Immature natural killer cell (primary cell): ENCODE measurements at regions not wholly inside any gene's neighbourhood (a gene's known extent, or its start where the extent isn't known, plus 50 kb on each side); places are given as distances from the start of the nearest gene placed in this dataset.
"Not testable (repeated sequence)": the region's sequence is repeated elsewhere in the genome, so short reads cannot be mapped to it uniquely, and the experiment has no call there.

ENCODE experiments used
- DNase-seq, 3 donors: peaks; one replicate each; pipeline ENCODE4 v3.0.0; 2022; ENCODE audit warnings: mixed read lengths in 1 of 3
- H3K27ac Mint-ChIP-seq, 6 donors: one replicate each; pipeline ENCODE4 v1.8.0; 2020; ENCODE audit warnings: mixed read lengths in 6 of 6, mild to moderate bottlenecking in 5 of 6, inconsistent platforms in 4 of 6, moderate library complexity in 3 of 6
- H3K27me3 Mint-ChIP-seq, 3 donors: one replicate each; pipeline ENCODE4 v1.8.0; 2020 to 2021; ENCODE audit warnings: low read depth in 3 of 3, mild to moderate bottlenecking in 3 of 3, mixed read lengths in 3 of 3, moderate library complexity in 3 of 3, inconsistent platforms in 1 of 3
- H3K36me3 Mint-ChIP-seq, 3 donors: one replicate each; pipeline ENCODE4 v1.8.0; 2020; ENCODE audit warnings: mixed read lengths in 3 of 3, inconsistent platforms in 2 of 3, mild to moderate bottlenecking in 2 of 3
- H3K4me1 Mint-ChIP-seq, 2 donors: one replicate each; pipeline ENCODE4 v1.8.0; 2020; ENCODE audit warnings: inconsistent platforms in 2 of 2, mild to moderate bottlenecking in 2 of 2, mixed read lengths in 2 of 2, moderate library complexity in 1 of 2
- H3K4me3 Mint-ChIP-seq, 5 donors: one replicate each; pipeline ENCODE4 v1.8.0; 2020; ENCODE audit warnings: mild to moderate bottlenecking in 5 of 5, mixed read lengths in 5 of 5, inconsistent platforms in 3 of 5, moderate library complexity in 3 of 5
- H3K9me3 Mint-ChIP-seq, 6 donors: one replicate each; pipeline ENCODE4 v1.8.0; 2020; ENCODE audit warnings: mild to moderate bottlenecking in 6 of 6, mixed read lengths in 6 of 6, inconsistent platforms in 4 of 6, moderate library complexity in 3 of 6

DNA sequence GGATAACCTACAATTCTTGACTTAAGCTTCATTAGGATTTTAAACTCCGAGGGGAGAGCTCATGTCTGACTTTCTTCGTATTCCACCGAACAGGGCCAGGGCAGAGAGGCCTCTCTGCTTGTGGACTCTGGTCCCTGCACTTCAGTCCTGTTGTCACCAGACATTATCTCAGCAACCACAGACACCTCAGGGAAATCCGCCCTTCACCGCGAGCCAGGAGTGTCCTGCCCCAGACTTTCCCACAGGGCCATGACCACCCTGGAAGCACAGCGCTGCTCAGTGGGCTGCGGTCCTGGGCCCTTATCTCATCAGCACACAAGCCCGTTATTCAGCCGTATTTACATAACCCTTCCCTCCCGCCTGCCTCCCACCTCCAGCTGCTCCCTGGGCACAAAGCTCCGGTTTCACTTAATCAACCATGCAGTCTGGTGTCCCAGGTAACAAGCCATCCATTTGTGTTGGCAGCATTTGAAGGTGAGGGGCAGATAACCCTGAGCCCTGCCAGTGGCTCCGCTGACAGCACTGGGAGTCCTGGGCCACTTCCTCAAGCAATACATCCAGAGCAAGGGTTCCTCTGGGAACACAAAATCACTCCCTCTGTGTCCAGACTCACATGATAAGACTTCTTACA lies 122.8 kb upstream of the RAB4A start:
- peaks cover 0 to 5% of the 10 kb centered on the region in 2 donors for H3K4me1 Mint-ChIP-seq
- H3K27ac Mint-ChIP-seq = no peak overlapping the region
- H3K27me3 Mint-ChIP-seq = peaks cover 14 to 17% (median 16%) of the 10 kb centered on the region in 3 donors

DNA sequence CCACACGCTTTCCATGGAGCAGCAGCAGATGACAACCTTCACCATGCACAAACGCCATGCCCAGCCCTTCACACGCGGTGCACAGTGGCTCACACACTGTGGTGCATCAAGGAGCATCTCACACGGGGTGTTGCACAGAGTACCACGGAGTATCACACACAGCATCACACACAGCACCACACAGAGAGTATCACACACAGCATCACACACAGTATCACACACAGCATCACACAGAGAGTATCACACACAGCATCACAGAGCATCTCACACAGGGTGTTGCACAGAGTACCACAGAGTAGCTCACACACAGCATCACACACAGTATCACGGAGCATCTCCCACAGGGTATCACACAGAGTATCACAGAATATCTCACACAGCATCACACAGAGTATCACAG lies 122.2 kb upstream of the RAB4A start:
- no peaks in the 10 kb centered on the region for H3K36me3 Mint-ChIP-seq
- H3K4me3 Mint-ChIP-seq = no peak overlapping the region
- H3K4me1 Mint-ChIP-seq = peaks cover 0 to 5% of the 10 kb centered on the region in 2 donors
- H3K9me3 Mint-ChIP-seq = no peaks in the 10 kb centered on the region
- no peak overlapping the region for H3K27ac Mint-ChIP-seq
- peaks cover 14 to 18% (median 17%) of the 10 kb centered on the region in 3 donors for H3K27me3 Mint-ChIP-seq
- DNase-seq = no peak

More for the DNA sequence above, 122.8 kb upstream of the RAB4A start:
- DNase-seq = peak; percentile 22 to 28 (median 23)
- H3K9me3 Mint-ChIP-seq = peaks cover 0 to 2% (median 0%) of the 10 kb centered on the region in 6 donors
- no peaks in the 10 kb centered on the region for H3K36me3 Mint-ChIP-seq
- H3K4me3 Mint-ChIP-seq = peak overlapping the region in 3 of 5 donors; percentile 14 to 31 (median 22)

DNA sequence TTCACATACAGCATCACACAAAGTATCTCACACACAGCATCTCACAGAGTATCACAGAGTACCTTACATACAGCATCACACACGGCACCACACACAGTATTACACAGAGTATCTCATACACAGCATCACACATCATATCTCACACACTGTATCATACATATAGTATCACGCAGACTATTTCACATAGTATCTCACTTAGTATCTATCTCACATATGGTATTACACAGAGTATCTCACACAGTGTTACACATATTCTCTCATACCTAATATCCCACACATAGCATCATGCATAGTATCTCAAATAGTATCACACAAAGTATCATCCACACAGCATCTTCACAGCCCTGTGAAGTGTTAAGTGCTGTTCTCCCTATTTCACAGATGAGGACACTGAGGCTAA lies 121.5 kb upstream of the RAB4A start:
- Mint-ChIP-seq H3K27me3 (peaks cover 14 to 18% (median 17%) of the 10 kb centered on the region in 3 donors), H3K36me3 (no peaks in the 10 kb centered on the region), H3K9me3 (no peaks in the 10 kb centered on the region), H3K4me1 (peaks cover 0 to 5% of the 10 kb centered on the region in 2 donors), H3K27ac (no peak overlapping the region), H3K4me3 (no peak overlapping the region)
- DNase-seq = no peak

DNA sequence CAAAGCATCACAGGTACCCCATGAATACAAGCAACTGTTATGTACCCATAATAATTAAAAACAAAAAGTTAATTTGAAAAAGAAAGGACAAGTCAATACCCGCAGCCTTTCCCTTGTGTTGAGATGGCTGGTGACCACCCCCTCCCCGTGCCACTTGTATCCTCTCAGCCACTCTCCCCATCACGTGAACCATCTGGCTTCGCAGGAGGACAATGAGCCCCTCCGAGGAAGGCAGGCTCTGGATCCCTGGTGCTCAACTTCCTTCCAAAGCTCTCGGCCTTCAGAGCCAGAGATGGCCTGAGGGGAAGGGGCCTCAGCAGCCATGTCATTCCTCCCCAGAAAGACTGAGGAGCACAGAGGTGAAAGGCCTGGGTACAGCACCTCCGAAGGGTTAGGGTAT lies 120.4 kb upstream of the RAB4A start:
- Mint-ChIP-seq H3K27me3 (peaks cover 11 to 16% (median 15%) of the 10 kb centered on the region in 3 donors), H3K4me3 (no peak overlapping the region), H3K4me1 (peaks cover 4 to 8% of the 10 kb centered on the region in 2 donors), H3K9me3 (no peaks in the 10 kb centered on the region), H3K36me3 (no peaks in the 10 kb centered on the region), H3K27ac (no peak overlapping the region)
- DNase-seq = no peak

DNA sequence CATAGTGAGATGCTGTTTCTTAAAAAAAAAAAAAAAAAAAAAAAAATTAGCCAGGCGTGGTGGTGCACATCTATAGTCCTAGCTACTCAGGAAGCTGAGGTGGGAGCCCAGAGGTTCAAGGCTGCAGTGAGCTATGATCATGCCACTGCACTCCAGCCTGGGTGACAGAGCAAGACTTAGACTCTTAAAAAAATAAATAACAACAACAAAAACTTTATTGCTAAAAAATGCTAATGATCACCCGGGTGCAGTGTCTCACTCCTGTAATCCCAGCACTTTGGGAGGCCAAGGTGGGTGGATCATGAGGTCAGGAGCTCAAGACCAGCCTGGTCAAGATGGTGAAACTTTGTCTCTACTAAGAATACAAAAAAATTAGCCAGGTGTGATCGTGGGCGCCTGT lies 119.5 kb upstream of the RAB4A start:
- H3K27ac Mint-ChIP-seq, H3K9me3 Mint-ChIP-seq, DNase-seq, H3K4me3 Mint-ChIP-seq, H3K36me3 Mint-ChIP-seq: not testable (repeated sequence)
- Mint-ChIP-seq H3K4me1 (peaks cover 6 to 11% of the 10 kb centered on the region in 2 donors), H3K27me3 (peaks cover 8 to 15% (median 14%) of the 10 kb centered on the region in 3 donors)

DNA sequence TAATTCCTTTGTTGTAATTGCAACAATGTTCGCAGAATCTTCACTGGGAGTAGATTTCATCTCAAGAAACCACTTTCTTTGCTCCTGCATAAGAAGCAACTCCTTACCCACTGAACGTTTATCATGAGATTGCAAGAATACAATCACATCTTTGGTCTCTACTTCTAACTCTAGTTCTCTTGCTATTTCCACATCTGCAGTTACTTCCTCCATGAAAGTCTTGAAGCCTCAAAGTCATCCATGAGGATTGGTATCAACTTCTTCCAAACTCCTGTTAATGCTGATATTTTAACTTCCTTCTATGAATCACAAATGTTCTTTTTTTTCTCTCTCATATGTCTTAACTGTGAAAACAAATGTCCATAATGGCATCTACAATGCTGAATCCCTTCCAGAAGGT lies 118.6 kb upstream of the RAB4A start:
- no peak overlapping the region for H3K4me3 Mint-ChIP-seq
- H3K27me3 Mint-ChIP-seq = peaks cover 5 to 13% (median 10%) of the 10 kb centered on the region in 3 donors
- H3K36me3 Mint-ChIP-seq = no peaks in the 10 kb centered on the region
- no peak overlapping the region for H3K27ac Mint-ChIP-seq
- H3K9me3 Mint-ChIP-seq = no peaks in the 10 kb centered on the region
- no peak for DNase-seq
- peaks cover 6 to 8% of the 10 kb centered on the region in 2 donors for H3K4me1 Mint-ChIP-seq

DNA sequence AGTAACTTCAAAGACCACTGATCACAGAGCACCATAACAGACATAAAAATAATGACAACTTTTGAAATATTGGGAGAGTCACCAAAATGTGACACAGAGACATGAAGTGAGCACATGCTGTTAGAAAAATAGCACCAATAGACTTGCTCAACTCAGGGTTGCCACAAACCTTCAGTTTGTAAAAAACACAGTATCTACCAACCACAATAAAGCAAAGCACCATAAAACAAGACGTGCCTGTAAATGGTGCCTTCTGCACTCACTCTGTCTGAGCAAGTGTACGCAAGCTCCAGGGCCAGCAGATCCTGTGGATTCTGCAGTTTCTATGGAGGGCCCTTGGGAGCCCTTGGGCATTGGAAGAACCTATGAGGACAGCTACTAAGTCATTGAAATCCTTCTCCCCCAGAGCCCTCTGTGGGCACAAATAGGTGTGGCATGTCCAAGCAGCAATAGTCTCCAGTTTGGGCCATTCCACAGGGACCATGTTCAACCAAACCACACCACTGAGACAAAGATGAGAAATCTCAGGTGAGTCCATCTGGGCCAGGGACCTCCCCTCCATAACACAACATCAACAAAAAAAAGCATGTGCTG lies 116.9 kb upstream of the RAB4A start:
- peaks cover 6% of the 10 kb centered on the region in 2 donors for H3K4me1 Mint-ChIP-seq
- H3K36me3 Mint-ChIP-seq = no peaks in the 10 kb centered on the region
- DNase-seq = no peak
- no peaks in the 10 kb centered on the region for H3K9me3 Mint-ChIP-seq
- H3K4me3 Mint-ChIP-seq = no peak overlapping the region
- peaks cover 5 to 8% (median 7%) of the 10 kb centered on the region in 3 donors for H3K27me3 Mint-ChIP-seq
- no peak overlapping the region for H3K27ac Mint-ChIP-seq

DNA sequence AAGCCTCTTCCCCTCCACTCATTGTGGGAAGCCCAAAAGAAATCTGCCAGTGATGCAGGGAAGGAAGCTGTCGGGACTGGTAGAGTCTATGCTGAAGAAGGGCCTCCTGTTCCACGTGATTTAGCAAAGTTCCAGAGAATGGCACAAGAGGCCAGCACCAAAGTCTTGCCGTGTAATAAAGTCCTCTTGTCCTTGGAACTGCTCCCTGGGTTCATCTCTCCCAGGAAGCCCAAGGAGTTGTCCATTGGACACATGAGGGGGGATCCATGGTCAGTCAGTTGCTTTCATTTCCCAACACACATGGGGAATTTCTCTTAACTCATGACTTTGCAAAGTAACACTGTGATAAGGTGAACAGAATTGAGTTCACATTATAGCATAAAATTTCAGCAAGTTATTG lies 116.1 kb upstream of the RAB4A start:
- peaks cover 5 to 8% (median 7%) of the 10 kb centered on the region in 3 donors for H3K27me3 Mint-ChIP-seq
- H3K9me3 Mint-ChIP-seq = no peaks in the 10 kb centered on the region
- H3K36me3 Mint-ChIP-seq = no peaks in the 10 kb centered on the region
- H3K4me1 Mint-ChIP-seq = peaks cover 6% of the 10 kb centered on the region in 2 donors
- H3K27ac Mint-ChIP-seq = no peak overlapping the region
- H3K4me3 Mint-ChIP-seq = no peak overlapping the region
- no peak for DNase-seq

DNA sequence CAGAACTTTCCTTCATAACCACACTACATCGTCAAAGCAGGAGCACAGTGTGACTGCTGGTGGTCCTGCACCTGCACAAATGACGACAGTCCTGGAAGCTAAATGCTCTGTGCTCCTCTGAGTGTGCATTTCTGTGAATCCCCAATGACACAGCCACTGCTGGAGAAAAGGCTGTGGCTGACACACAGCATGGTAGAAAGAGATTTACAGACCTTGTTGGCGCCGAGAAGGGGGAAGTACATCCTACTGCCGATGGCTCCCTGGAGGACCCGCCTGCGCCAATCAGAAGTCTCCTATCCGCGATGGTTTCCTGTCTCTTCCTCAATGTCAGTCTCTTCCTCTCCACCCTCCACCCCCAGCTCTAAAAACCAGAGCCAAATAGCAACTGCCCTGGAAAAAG lies 115.4 kb upstream of the RAB4A start:
- H3K4me3 Mint-ChIP-seq = no peak overlapping the region

DNA sequence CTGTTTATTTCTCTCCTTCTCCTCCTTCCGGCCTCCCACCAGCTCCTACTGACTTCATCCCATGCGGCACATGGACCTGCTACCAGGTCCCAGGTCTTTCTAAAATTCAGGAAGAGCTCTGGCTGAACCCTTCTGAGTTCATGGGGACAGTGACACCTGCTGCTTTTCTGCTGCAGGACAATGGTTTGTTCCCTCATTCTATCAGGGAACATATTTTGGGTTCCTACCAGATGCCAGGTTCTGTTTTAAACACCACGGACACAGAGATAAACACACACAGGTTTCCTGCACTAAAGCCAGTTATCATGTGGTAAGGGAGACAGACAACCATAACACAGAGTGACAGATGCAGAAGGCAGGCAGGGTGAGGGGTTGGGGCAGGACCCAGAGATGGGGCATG lies 114.0 kb upstream of the RAB4A start:
- Mint-ChIP-seq H3K4me1 (peaks cover 6% of the 10 kb centered on the region in 2 donors), H3K27me3 (peaks cover 1 to 7% (median 5%) of the 10 kb centered on the region in 3 donors), H3K4me3 (no peak overlapping the region), H3K9me3 (no peaks in the 10 kb centered on the region), H3K36me3 (no peaks in the 10 kb centered on the region), H3K27ac (no peak overlapping the region)
- no peak for DNase-seq

More for the DNA sequence above, 115.4 kb upstream of the RAB4A start:
- no peaks in the 10 kb centered on the region for H3K36me3 Mint-ChIP-seq
- H3K27ac Mint-ChIP-seq = no peak overlapping the region
- peaks cover 4 to 8% (median 7%) of the 10 kb centered on the region in 3 donors for H3K27me3 Mint-ChIP-seq
- H3K9me3 Mint-ChIP-seq = no peaks in the 10 kb centered on the region
- H3K4me1 Mint-ChIP-seq = peaks cover 6% of the 10 kb centered on the region in 2 donors
- DNase-seq = no peak

DNA sequence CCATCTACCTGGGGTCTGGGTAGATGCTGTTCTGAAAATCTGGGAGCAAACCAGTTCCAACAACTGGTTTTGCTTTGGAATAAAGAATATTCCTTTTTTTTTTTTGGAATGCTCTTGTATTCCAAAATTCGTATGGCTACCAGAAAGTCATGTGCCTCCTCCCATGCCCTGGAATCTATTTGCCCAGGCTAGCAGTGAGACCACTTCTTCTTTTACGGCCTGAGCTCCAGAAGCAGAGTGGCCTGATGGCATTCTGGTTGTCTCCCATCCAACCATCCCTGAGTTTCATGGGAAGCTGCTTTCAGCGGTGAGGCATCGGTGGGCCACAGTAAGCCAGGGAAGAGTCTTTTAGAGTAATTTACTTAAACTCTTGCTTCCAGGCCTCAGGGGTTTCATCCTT lies 113.4 kb upstream of the RAB4A start:
- Mint-ChIP-seq H3K36me3 (no peaks in the 10 kb centered on the region), H3K27me3 (peaks cover 0 to 5% (median 3%) of the 10 kb centered on the region in 3 donors), H3K4me1 (peaks cover 6% of the 10 kb centered on the region in 2 donors), H3K27ac (no peak overlapping the region), H3K9me3 (no peaks in the 10 kb centered on the region), H3K4me3 (no peak overlapping the region)
- DNase-seq = no peak

DNA sequence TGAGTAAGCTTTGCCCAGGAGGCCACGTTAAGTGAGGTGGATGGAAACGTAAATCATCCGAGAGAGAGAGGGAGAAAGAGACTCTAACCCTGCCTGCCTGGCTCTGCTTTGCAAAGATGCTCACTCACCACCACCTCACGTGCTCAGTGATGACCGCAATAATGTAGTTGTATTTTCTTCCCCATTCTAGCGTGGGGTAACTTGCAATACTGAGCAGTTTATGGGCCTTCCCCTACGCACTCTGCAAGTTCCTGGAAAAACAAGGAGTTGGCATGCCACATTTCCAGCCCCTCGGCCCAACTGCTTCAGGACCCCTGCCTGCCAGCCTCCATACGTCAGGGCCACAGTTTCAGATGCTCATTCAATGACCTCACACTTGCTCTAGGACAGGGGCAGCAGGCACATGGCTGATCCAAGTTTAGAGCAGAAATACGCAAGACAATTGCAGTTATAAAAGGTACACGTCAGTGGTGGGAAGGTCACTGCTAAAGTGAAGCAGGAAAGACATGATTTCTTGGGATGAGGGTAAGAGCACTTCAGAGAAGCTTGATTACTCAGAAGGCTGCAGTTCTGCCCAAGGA lies 112.5 kb upstream of the RAB4A start:
- peaks cover 0 to 3% (median 3%) of the 10 kb centered on the region in 3 donors for H3K27me3 Mint-ChIP-seq
- H3K9me3 Mint-ChIP-seq = no peaks in the 10 kb centered on the region
- DNase-seq = no peak
- H3K4me1 Mint-ChIP-seq = peaks cover 6% of the 10 kb centered on the region in 2 donors
- H3K36me3 Mint-ChIP-seq = no peaks in the 10 kb centered on the region
- H3K4me3 Mint-ChIP-seq = no peak overlapping the region
- no peak overlapping the region for H3K27ac Mint-ChIP-seq

DNA sequence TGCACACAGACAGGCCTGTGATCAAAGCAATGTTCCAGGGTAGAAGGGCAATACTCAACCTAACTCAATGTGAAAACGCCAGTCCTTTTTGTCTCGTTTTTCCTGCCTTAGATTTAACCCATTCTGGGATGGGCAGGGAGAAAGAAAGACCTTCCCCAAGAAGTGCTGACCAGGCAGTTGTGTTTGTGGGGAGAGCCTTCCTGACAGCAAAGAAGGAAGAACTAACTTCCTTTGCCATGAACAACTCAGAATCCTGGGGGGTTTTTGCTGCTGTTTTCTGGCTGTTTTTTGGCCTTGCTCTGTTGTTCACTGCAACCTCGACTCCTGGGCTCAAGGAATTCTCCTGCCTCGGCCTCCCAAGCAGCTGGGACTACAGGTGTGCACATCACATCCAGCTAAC lies 112.0 kb upstream of the RAB4A start:
- peaks cover 0 to 3% (median 3%) of the 10 kb centered on the region in 3 donors for H3K27me3 Mint-ChIP-seq

More for the DNA sequence above, 112.0 kb upstream of the RAB4A start:
- no peak for DNase-seq
- no peak overlapping the region for H3K27ac Mint-ChIP-seq
- H3K9me3 Mint-ChIP-seq = no peaks in the 10 kb centered on the region
- H3K4me3 Mint-ChIP-seq = no peak overlapping the region
- H3K36me3 Mint-ChIP-seq = no peaks in the 10 kb centered on the region
- H3K4me1 Mint-ChIP-seq = peaks cover 6% of the 10 kb centered on the region in 2 donors
